ENCODE measurements at regions not wholly inside any gene's neighbourhood (a gene's known extent, or its start where the extent isn't known, plus 50 kb on each side); places are given as distances from the start of the nearest gene placed in this dataset.

- no peak for DNase-seq (ENCODE audit: low read depth in 2 of 2)
Observed at GRCh38 chr11:38296211-38296776, 1698.3 kb upstream of the RAG2 start.

GRCh38 chr11:38282718-38283117, 1684.7 kb upstream of the RAG2 start:
- DNase-seq (ENCODE audit: low read depth in 2 of 2): no peak

GRCh38 chr11:38278457-38279141, 1680.6 kb upstream of the RAG2 start:
- DNase-seq (ENCODE audit: low read depth in 2 of 2): no peak

- DNase-seq (ENCODE audit: low read depth in 2 of 2): no peak
Observed at GRCh38 chr11:38274031-38274430, 1676.0 kb upstream of the RAG2 start.

GRCh38 chr11:38272376-38272775, 1674.3 kb upstream of the RAG2 start:
- no peak for DNase-seq (ENCODE audit: low read depth in 2 of 2)

- no peak for DNase-seq (ENCODE audit: low read depth in 2 of 2)
Observed at GRCh38 chr11:38266691-38267090, 1668.7 kb upstream of the RAG2 start.

- no peak for DNase-seq (ENCODE audit: low read depth in 2 of 2)
Observed at GRCh38 chr11:38256436-38256835, 1658.4 kb upstream of the RAG2 start.

- no peak for DNase-seq (ENCODE audit: low read depth in 2 of 2)
Observed at GRCh38 chr11:38254913-38255312, 1656.9 kb upstream of the RAG2 start.

- DNase-seq (ENCODE audit: low read depth in 2 of 2): no peak
Observed at GRCh38 chr11:38252620-38253019, 1654.6 kb upstream of the RAG2 start.

GRCh38 chr11:38246451-38246850, 1648.4 kb upstream of the RAG2 start:
- no peak for DNase-seq (ENCODE audit: low read depth in 2 of 2)

- no peak for DNase-seq (ENCODE audit: low read depth in 2 of 2)
Observed at GRCh38 chr11:38226684-38227083, 1628.6 kb upstream of the RAG2 start.

- DNase-seq (ENCODE audit: low read depth in 2 of 2): no peak
Observed at GRCh38 chr11:38221295-38221694, 1623.3 kb upstream of the RAG2 start.

- no peak for DNase-seq (ENCODE audit: low read depth in 2 of 2)
Observed at GRCh38 chr11:38219636-38220035, 1621.6 kb upstream of the RAG2 start.

- DNase-seq (ENCODE audit: low read depth in 2 of 2): no peak
Observed at GRCh38 chr11:38208951-38209350, 1610.9 kb upstream of the RAG2 start.

GRCh38 chr11:38206663-38207062, 1608.6 kb upstream of the RAG2 start:
- DNase-seq (ENCODE audit: low read depth in 2 of 2): no peak

GRCh38 chr11:38191101-38191500, 1593.1 kb upstream of the RAG2 start:
- DNase-seq (ENCODE audit: low read depth in 2 of 2): no peak

GRCh38 chr11:38182126-38182866, 1584.3 kb upstream of the RAG2 start:
- no peak for DNase-seq (ENCODE audit: low read depth in 2 of 2)

GRCh38 chr11:38176686-38177322, 1578.8 kb upstream of the RAG2 start:
- DNase-seq (ENCODE audit: low read depth in 2 of 2): no peak

GRCh38 chr11:38173676-38174075, 1575.6 kb upstream of the RAG2 start:
- DNase-seq (ENCODE audit: low read depth in 2 of 2): no peak

GRCh38 chr11:38169286-38169685, 1571.2 kb upstream of the RAG2 start:
- no peak for DNase-seq (ENCODE audit: low read depth in 2 of 2)

- DNase-seq (ENCODE audit: low read depth in 2 of 2): no peak
Observed at GRCh38 chr11:38163526-38163925, 1565.5 kb upstream of the RAG2 start.

- no peak for DNase-seq (ENCODE audit: low read depth in 2 of 2)
Observed at GRCh38 chr11:38160433-38160832, 1562.4 kb upstream of the RAG2 start.

GRCh38 chr11:38159038-38159437, 1561.0 kb upstream of the RAG2 start:
- DNase-seq (ENCODE audit: low read depth in 2 of 2): no peak
